GM12878 (cell line): ENCODE measurements at regions not wholly inside any gene's neighbourhood (a gene's known extent, or its start where the extent isn't known, plus 50 kb on each side); places are given as distances from the start of the nearest gene placed in this dataset.

Source experiments
- ATF2 ChIP-seq: IDR thresholded peaks from 2 replicates; pipeline ENCODE4 v1.6.1; 2012; ENCODE audit warnings: low read length, inconsistent platforms
- CBX3 ChIP-seq: fragments of 200-600 bp; sonication (generic); IDR thresholded peaks from 2 replicates; pipeline ENCODE4 v1.6.1; 2016; ENCODE audit warnings: low read depth, borderline replicate concordance
- CHD2 ChIP-seq: IDR thresholded peaks from 2 replicates; pipeline ENCODE4 v1.6.1; 2011; ENCODE audit warnings: low read depth, low read length, improper control_type of control experiment, borderline replicate concordance
- CREM ChIP-seq: IDR thresholded peaks from 2 replicates; pipeline ENCODE4 v1.6.1; 2014; ENCODE audit warnings: antibody characterized with exemption, low read depth
- DPF2 ChIP-seq: fragments of 450-650 bp; IDR thresholded peaks from 2 replicates; pipeline ENCODE4 v1.6.1; 2017; ENCODE audit warnings: mild to moderate bottlenecking
- EGR1 ChIP-seq, 2 experiments: IDR thresholded peaks; 1 replicate in 1 of 2; 2 replicates in 1 of 2; pipeline ENCODE4 v1.6.1; 2011 to 2012; ENCODE audit warnings: low read depth in 2 of 2, low read length in 2 of 2, borderline replicate concordance in 1 of 2, mild to moderate bottlenecking in 1 of 2, moderate library complexity in 1 of 2
- EP300 ChIP-seq, 2 experiments: fragments of 150-350 bp in 1 of 2; IDR thresholded peaks; 2 replicates each; pipeline ENCODE4 v1.6.1; 2011 to 2012; ENCODE audit warnings: low read depth in 2 of 2, low read length in 2 of 2, borderline replicate concordance in 1 of 2, improper control_type of control experiment in 1 of 2, inconsistent platforms in 1 of 2; ENCODE audit not compliant: control insufficient read depth in 1 of 2
- FOXM1 ChIP-seq: IDR thresholded peaks from 2 replicates; pipeline ENCODE4 v1.6.1; 2012; ENCODE audit warnings: low read depth, mild to moderate bottlenecking, inconsistent platforms, low read length, moderate library complexity
- IKZF1 ChIP-seq: fragments of 450-650 bp; conservative IDR thresholded peaks from 2 replicates; pipeline ENCODE4 v1.6.1; 2017; ENCODE audit warnings: antibody characterized with exemption, mild to moderate bottlenecking
- MEF2B ChIP-seq: fragments of 450-650 bp; IDR thresholded peaks from 2 replicates; pipeline ENCODE4 v1.6.1; 2018; ENCODE audit warnings: mild to moderate bottlenecking, moderate library complexity; ENCODE audit not compliant: partially characterized antibody, poor library complexity, severe bottlenecking
- NR2C2 ChIP-seq: IDR thresholded peaks from 2 replicates; pipeline ENCODE4 v1.6.1; 2011; ENCODE audit warnings: borderline replicate concordance, low read depth; ENCODE audit not compliant: control insufficient read depth, insufficient read length
- PAX5 ChIP-seq: IDR thresholded peaks from 2 replicates; pipeline ENCODE4 v1.6.1; 2011; ENCODE audit warnings: low read depth, low read length, borderline replicate concordance
- PML ChIP-seq: IDR thresholded peaks from 2 replicates; pipeline ENCODE4 v1.6.1; 2012; ENCODE audit warnings: low read length, inconsistent platforms
- POLR2AphosphoS2 ChIP-seq: IDR thresholded peaks from 2 replicates; pipeline ENCODE4 v1.6.1; 2011; ENCODE audit warnings: low read depth, mild to moderate bottlenecking, low read length, improper control_type of control experiment, moderate library complexity
- RCOR1 ChIP-seq: conservative IDR thresholded peaks from 2 replicates; pipeline ENCODE4 v1.6.1; 2012; ENCODE audit warnings: low read depth, low read length, improper control_type of control experiment
- SMC3 ChIP-seq: IDR thresholded peaks from 2 replicates; pipeline ENCODE4 v1.6.1; 2011; ENCODE audit warnings: low read length, improper control_type of control experiment, borderline replicate concordance
- SP1 ChIP-seq: IDR thresholded peaks from one replicate; pipeline ENCODE4 v1.6.1; 2011; ENCODE audit warnings: low read depth, low read length
- SREBF1 ChIP-seq: IDR thresholded peaks from 2 replicates; pipeline ENCODE4 v1.6.1; 2012; ENCODE audit warnings: mild to moderate bottlenecking, low read length
- STAT3 ChIP-seq: IDR thresholded peaks from 2 replicates; pipeline ENCODE4 v1.6.1; 2011; ENCODE audit warnings: low read depth, low read length, improper control_type of control experiment
- SUZ12 ChIP-seq: fragments of 200-600 bp; sonication (generic); IDR thresholded peaks from one replicate; pipeline ENCODE4 v1.6.1; 2018; ENCODE audit warnings: antibody characterized with exemption, mild to moderate bottlenecking; ENCODE audit not compliant: unreplicated experiment
- TCF3 ChIP-seq: IDR thresholded peaks from 2 replicates; pipeline ENCODE4 v1.6.1; 2012; ENCODE audit warnings: low read depth, mild to moderate bottlenecking, low read length, borderline replicate concordance; ENCODE audit not compliant: insufficient read depth
- TCF7 ChIP-seq: IDR thresholded peaks from 2 replicates; pipeline ENCODE4 v1.6.1; 2014; ENCODE audit warnings: antibody characterized with exemption, borderline replicate concordance
- USF2 ChIP-seq: IDR thresholded peaks from 2 replicates; pipeline ENCODE4 v1.6.1; 2011; ENCODE audit warnings: low read depth, low read length, improper control_type of control experiment, borderline replicate concordance
- WRNIP1 ChIP-seq: IDR thresholded peaks from 2 replicates; pipeline ENCODE4 v1.6.1; 2011; ENCODE audit warnings: low read depth, low read length, improper control_type of control experiment, borderline replicate concordance
- ZZZ3 ChIP-seq: IDR thresholded peaks from 2 replicates; pipeline ENCODE4 v1.6.1; 2011; ENCODE audit warnings: low read depth; ENCODE audit not compliant: control insufficient read depth, insufficient read length
- TF ChIP-seq, protein P1 (sequence below): fragments of 450-650 bp; formaldehyde crosslinking; IDR thresholded peaks from 2 replicates; pipeline ENCODE4 v1.4.0; 2022; ENCODE audit warnings: mild to moderate bottlenecking, moderate library complexity

DNA sequence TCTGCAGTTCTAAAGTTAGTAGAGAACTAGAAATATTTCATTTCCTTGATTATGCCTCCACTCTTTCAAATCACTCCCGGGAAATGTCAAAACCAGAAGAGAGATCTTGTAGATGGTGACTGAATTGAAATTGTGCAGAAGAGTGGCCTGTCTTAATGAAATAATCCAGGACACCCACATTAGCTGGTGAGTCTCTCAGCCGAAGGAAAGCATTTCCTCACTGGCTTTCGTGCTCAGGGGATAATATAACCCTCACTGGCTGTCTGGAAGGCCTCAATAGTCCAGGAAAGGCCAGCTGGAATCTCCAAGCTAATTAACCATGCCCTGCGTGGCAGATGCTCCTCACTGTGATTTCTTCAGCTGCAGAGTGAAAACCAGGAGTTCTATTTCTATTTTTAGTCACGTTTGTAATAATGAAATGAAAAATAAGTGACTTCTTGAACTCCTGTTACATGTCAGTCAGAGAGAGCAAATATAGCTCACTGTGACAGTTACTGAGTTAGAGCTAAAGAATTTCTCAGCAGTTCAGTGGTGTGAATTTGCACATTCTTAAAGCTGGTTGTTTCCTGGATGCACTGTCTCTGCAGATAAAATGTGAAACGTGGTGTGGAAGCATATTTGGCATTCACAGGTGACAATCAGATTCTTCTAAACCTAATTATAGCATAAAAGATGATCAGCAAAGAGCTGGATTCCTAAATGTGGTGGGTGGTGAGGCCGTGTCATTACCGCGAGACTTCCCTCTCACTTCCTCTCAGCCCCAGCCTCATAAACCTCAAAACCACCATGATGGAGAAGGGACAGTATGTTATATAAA, 211.7 kb downstream of the LMBRD1 start (continued):
- TF ChIP-seq MEF2B (peak; percentile 56), ATF2 (peak; percentile 87), SUZ12 (no peak), SREBF1 (no peak), CBX3 (no peak), RCOR1 (no peak), EP300 (IDR thresholded peaks at IDR 0.05; ENCODE audit: borderline replicate concordance in 1 of 2, control insufficient read depth in 1 of 2, low read depth in 2 of 2, low read length in 2 of 2) (no peak), CREM (peak; percentile 84), WRNIP1 (no peak), TCF7 (peak; percentile 71), POLR2AphosphoS2 (no peak), PML (peak; percentile 62), STAT3 (no peak), DPF2 (0 out of 2 replicates have a peak, but pooled peaks have one; percentile 40), IKZF1 (peak; percentile 55), PAX5 (0 out of 2 replicates have a peak, but pooled peaks have one; percentile 27), ZZZ3 (no peak), CHD2 (peak; percentile 39; the same call in 1 of the 2 replicates), FOXM1 (peak; percentile 91), SP1 (no peak), TCF3 (0 out of 2 replicates have a peak, but pooled peaks have one; percentile 13), NR2C2 (no peak), SMC3 (no peak), USF2 (no peak), EGR1 (IDR thresholded peaks at IDR 0.05; ENCODE audit: borderline replicate concordance in 1 of 2, low read depth in 2 of 2, low read length in 2 of 2) (peak in 1 of 2 experiments; percentile 43; a peak in 1 of 3 replicates)
- TF ChIP-seq, protein P1, sequence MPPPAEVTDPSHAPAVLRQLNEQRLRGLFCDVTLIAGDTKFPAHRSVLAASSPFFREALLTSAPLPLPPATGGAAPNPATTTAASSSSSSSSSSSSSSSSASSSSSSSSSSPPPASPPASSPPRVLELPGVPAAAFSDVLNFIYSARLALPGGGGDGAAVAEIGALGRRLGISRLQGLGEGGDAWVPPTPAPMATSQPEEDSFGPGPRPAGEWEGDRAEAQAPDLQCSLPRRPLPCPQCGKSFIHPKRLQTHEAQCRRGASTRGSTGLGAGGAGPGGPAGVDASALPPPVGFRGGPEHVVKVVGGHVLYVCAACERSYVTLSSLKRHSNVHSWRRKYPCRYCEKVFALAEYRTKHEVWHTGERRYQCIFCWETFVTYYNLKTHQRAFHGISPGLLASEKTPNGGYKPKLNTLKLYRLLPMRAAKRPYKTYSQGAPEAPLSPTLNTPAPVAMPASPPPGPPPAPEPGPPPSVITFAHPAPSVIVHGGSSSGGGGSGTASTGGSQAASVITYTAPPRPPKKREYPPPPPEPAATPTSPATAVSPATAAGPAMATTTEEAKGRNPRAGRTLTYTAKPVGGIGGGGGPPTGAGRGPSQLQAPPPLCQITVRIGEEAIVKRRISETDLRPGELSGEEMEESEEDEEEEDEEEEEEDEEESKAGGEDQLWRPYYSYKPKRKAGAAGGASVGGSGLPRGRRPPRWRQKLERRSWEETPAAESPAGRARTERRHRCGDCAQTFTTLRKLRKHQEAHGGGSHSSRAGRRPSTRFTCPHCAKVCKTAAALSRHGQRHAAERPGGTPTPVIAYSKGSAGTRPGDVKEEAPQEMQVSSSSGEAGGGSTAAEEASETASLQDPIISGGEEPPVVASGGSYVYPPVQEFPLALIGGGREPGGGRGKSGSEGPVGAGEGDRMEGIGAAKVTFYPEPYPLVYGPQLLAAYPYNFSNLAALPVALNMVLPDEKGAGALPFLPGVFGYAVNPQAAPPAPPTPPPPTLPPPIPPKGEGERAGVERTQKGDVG: no peak
